AG04449 (cell line): ENCODE measurements at regions not wholly inside any gene's neighbourhood (a gene's known extent, or its start where the extent isn't known, plus 50 kb on each side); places are given as distances from the start of the nearest gene placed in this dataset.

Experiments
- CTCF ChIA-PET: fragments of 350-600 bp; formaldehyde crosslinking; extraction: SDS; loops from one replicate; lab custom pipeline; 2021; ENCODE audit warnings: antibody characterized with exemption; lab: Yijun Ruan, JAX
- POLR2A ChIA-PET: fragments of 400-600, 350-600 bp; formaldehyde crosslinking; extraction: SDS; loops from one replicate; lab custom pipeline; 2020; ENCODE audit warnings: antibody characterized with exemption, inconsistent platforms; lab: Yijun Ruan, JAX
- DNase-seq: peaks from one replicate; pipeline ENCODE4 v3.0.0-alpha.2; 2010; ENCODE audit warnings: low read depth, low spot score
- H3K4me3 ChIP-seq: 2 replicates; pipeline ENCODE4 v1.5.1; 2011; ENCODE audit warnings: low read depth, mild to moderate bottlenecking, control low read depth, low read length
- TF ChIP-seq, protein P1 (sequence below): IDR thresholded peaks from one replicate; pipeline ENCODE4 v1.5.1; 2011; ENCODE audit warnings: mild to moderate bottlenecking, moderate library complexity, low read length, control low read depth, inconsistent platforms; ENCODE audit not compliant: insufficient read depth; ENCODE audit errors: missing control alignments

DNA sequence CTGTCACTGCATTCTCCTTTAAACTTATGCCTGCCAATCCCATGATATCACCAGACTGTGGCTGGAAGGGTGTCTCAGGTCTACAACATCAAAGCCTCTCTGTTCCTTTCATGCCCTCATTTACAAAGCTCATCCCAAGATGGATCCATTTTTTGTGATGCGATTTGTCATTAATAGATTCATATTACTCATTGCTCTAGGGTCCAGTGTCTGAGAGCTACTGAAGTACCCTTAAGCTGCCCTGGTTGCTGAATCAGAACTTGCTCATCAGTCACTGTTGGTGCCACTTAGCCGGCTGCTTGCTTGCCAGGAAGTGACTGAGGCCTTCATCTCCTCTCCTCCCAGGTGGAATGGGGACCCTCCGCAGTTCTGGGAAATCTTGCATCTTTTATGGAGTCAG is 395.5 kb upstream of the BOD1L1 start:
- ChIA-PET POLR2A (no interaction called here), CTCF (no interaction called here)
- H3K4me3 ChIP-seq: no peak overlapping the region
- DNase-seq: no peak
- TF ChIP-seq, protein P1, sequence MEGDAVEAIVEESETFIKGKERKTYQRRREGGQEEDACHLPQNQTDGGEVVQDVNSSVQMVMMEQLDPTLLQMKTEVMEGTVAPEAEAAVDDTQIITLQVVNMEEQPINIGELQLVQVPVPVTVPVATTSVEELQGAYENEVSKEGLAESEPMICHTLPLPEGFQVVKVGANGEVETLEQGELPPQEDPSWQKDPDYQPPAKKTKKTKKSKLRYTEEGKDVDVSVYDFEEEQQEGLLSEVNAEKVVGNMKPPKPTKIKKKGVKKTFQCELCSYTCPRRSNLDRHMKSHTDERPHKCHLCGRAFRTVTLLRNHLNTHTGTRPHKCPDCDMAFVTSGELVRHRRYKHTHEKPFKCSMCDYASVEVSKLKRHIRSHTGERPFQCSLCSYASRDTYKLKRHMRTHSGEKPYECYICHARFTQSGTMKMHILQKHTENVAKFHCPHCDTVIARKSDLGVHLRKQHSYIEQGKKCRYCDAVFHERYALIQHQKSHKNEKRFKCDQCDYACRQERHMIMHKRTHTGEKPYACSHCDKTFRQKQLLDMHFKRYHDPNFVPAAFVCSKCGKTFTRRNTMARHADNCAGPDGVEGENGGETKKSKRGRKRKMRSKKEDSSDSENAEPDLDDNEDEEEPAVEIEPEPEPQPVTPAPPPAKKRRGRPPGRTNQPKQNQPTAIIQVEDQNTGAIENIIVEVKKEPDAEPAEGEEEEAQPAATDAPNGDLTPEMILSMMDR: no peak

DNA sequence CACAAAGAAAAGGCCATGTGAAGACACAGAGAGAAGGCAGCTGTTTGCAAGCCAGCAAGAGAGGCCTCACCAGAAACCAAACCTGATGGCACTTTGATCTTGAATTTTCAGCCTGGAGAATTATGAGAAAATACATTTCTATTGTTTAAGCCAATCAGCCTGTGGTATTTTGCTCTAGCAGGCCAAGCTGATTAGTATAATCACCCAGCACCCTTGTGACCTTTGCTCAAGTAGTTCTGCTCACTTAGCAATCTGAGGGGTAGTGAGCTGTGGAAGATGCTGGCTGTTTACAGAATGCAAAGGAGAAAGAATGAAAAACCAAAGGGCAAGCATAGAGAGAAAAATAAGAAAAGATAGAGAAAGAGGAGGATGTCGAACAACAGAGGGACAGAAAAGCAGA is 396.4 kb upstream of the BOD1L1 start:
- no peak overlapping the region for H3K4me3 ChIP-seq
- POLR2A ChIA-PET: no interaction called here
- TF ChIP-seq, protein P1: no peak
- CTCF ChIA-PET: no interaction called here
- DNase-seq: no peak

DNA sequence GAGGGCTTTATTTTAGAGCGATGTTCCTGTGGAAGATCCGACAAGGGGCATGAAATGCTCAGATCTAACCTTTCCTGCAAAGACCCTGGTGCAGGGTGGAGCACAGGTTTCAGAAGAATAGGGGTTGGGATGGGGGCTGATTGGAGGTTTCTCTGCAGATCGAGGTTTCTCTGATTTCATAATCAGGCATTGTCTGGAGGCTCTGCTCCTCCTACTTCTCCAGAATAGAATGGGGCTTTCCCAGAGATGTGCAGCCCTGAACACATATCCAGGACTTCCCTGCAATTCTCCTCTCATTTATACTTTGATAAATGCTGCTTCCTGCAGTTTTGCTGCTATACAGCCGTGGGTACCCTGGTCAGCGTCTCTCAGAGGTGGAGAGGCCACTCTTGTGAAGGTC is 397.6 kb upstream of the BOD1L1 start:
- POLR2A ChIA-PET: no interaction called here
- DNase-seq: no peak
- TF ChIP-seq, protein P1: no peak
- H3K4me3 ChIP-seq: no peak overlapping the region
- CTCF ChIA-PET: no interaction called here

DNA sequence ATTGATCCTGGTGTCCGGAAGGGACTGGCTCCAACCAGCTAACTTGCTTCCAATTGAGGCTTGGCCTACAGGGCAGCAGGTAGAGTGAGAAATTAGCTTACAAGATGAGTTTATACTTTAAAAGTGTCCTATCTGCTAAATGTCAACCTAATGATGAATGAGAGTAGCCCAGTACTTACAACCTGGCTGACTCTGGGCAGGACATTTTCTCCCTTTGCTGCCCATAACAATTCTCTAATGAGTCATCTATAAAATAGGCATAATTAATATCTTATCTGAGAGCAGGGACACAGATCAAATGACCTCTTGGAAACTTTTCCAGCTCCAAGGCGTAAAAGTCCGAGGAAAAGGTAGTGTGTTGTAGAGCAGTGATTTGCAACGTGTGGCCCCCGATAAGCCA is 398.4 kb upstream of the BOD1L1 start:
- DNase-seq: no peak
- TF ChIP-seq, protein P1: no peak
- H3K4me3 ChIP-seq: no peak overlapping the region
- CTCF ChIA-PET: no interaction called here
- POLR2A ChIA-PET: no interaction called here

DNA sequence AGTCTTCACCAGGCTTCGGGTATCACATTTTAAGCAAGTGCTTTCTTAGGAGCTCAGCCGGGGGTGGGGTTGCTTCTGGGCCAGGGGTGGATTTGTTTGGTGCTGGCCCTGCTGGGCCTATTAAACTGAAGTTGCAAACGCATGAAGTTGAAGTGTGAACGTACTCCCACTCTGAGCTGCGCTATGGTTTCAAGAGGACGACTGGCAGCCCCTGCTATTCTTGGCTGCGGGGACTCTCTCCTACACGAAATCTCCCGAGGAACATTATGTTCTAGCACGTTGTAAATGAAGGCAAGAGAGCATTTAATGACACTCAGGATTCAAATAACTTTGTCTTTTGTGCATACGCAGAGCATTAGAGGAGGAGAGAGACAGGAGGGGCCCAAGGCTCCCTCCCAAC is 401.3 kb upstream of the BOD1L1 start:
- ChIA-PET POLR2A (no interaction called here), CTCF (no interaction called here)
- DNase-seq: no peak
- H3K4me3 ChIP-seq: no peak overlapping the region
- TF ChIP-seq, protein P1: no peak

DNA sequence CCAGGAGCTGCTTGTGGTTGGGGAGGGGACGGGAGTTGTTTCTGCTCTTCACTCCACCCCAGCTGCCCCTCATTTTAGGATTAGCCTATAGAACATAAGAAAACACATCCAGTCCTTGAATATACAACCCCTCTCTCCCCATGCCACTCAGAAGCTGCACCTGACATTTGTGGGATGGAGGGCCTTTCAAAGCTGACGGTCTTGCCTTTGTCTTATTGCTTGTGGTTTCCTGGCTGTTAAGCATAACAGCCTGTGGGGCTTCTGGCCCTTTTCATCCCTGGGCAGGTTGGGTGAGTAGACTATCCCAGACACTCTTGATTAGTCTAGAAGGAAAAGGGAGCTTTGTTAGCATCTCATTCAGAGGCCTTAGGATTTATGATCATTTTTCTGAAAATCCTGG is 407.6 kb upstream of the BOD1L1 start:
- ChIA-PET POLR2A (no interaction called here), CTCF (no interaction called here)
- no peak overlapping the region for H3K4me3 ChIP-seq
- DNase-seq: no peak
- TF ChIP-seq, protein P1: no peak

DNA sequence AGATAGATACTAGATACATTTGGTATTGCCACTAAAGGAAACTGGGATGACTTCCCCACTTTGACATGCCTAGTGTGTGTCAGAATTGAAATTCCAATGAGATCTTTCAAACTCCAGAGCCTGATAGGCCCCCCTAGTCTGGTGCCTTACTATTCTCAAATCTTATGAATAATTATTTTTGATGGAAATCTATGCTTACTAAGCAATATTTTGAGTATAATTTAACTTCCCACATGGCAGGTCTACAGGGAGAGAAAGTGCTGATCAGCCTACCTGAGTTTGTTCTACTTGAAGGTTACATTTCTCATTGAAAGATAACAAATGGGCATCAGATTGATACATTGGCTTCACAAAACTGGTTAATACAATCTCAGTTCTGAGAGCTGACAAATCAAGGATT is 415.7 kb upstream of the BOD1L1 start:
- CTCF ChIA-PET: interaction anchor here (0.9 to 2.7 kb wide), 3 partner anchors 10 to 389 kb away, joined by 3 to 9 read pairs (median 3); no protein-coding TSS in a partner anchor
- TF ChIP-seq, protein P1: no peak
- no peak overlapping the region for H3K4me3 ChIP-seq
- POLR2A ChIA-PET: no interaction called here
- no peak for DNase-seq
